ENCODE measurements at regions not wholly inside any gene's neighbourhood (a gene's known extent, or its start where the extent isn't known, plus 50 kb on each side); places are given as distances from the start of the nearest gene placed in this dataset.

- Histone ChIP-seq H3K9me3 (replicated peaks) (no peaks in the 10 kb centered on the region; the same call in 1 of the 2 replicates), H3K27ac (no peak overlapping the region), H3K27me3 (no peaks in the 10 kb centered on the region), H3K4me1 (no peaks in the 10 kb centered on the region), H3K36me3 (no peaks in the 10 kb centered on the region), H3K4me3 (no peak overlapping the region)
- no peak for DNase-seq
Observed at GRCh38 chr2:211093743-211094303, 537.4 kb downstream of the CPS1 start.

GRCh38 chr2:211103989-211104388, 547.6 kb downstream of the CPS1 start:
- peaks cover 3% of the 10 kb centered on the region; the same call in 1 of the 2 replicates for H3K4me1 ChIP-seq
- no peaks in the 10 kb centered on the region for H3K9me3 ChIP-seq (replicated peaks)
- H3K4me3 ChIP-seq = no peak overlapping the region
- no peaks in the 10 kb centered on the region for H3K27me3 ChIP-seq
- no peaks in the 10 kb centered on the region for H3K36me3 ChIP-seq
- peak; percentile 37 to 59 for DNase-seq
- H3K27ac ChIP-seq = no peak overlapping the region

DNA sequence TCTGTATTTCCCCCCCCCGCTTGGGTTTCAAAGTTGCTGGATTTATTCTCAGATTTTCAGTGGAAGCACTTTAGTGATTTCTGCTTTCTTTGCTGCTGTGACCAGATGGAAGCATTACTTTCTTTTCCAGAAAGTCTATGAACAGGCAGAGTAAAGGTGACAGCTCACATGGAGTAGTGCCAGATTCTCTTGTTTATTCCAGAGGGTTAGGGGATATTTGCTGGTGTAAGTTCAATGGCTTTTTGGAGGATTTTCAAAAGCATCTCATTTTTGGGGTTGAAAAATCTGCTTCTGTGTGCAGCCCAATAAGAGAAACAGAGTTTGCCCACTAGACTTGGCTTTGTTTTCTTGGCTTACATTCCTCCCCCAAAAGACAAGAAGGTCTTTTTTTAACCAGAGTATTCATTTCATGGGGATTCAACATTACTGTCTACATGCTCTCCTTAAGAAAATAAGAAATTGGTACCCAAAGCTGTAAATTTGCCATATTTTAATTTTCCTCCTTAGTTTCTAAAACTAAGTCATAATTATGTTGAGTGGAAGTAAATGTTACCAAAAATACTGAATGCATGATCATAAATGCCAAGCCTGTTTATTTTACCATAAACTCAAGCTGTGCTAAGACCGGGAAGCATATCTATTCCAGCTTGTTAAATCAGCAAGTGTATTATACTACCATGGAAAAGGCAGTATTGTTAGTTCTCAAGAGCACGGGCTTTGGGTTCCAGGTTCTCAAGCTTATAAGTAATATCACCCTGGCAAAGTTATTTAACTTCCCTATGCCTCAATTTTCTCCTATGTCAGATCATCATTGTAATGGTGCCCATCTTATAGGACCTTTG, 557.2 kb downstream of the CPS1 start:
- H3K4me3 ChIP-seq = no peak overlapping the region
- no peak for DNase-seq
- H3K9me3 ChIP-seq (replicated peaks) = no peaks in the 10 kb centered on the region
- no peaks in the 10 kb centered on the region for H3K27me3 ChIP-seq
- H3K27ac ChIP-seq = no peak overlapping the region
- H3K4me1 ChIP-seq = peaks cover 6% of the 10 kb centered on the region; the same call in 1 of the 2 replicates
- H3K36me3 ChIP-seq = no peaks in the 10 kb centered on the region

DNA sequence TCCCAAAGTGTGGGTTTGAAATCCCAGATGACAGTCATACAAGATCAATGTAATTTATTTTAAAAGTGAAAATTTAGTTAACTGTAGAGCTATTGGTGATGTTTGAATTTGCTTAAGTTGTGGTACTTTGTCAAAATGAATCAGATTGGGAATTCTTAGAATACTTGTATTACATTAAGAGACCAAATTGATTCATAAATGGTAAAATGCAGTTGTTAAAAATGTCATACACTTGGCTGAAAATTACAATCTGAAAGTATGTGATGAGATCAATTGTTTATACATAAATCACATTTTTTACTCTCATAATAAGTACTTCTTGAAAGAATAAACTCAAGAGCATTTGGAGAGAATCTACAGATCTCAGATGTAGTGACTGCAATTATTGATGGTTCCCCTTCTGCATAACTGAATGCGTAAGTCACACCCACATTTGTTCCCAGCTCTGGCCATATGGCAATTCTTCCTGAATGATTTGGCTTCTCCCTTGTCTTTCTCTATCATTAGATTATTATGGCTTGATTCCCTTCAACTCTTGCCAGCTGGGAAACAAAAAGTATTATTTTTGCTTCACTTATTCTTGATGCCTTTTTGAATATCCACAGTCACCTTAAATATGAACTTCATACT, 558.5 kb downstream of the CPS1 start:
- no peaks in the 10 kb centered on the region for H3K27me3 ChIP-seq
- H3K4me1 ChIP-seq = peaks cover 6% of the 10 kb centered on the region; the same call in 1 of the 2 replicates
- no peaks in the 10 kb centered on the region for H3K9me3 ChIP-seq (replicated peaks)
- H3K4me3 ChIP-seq = no peak overlapping the region
- H3K27ac ChIP-seq = no peak overlapping the region
- H3K36me3 ChIP-seq = no peaks in the 10 kb centered on the region
- DNase-seq = no peak

DNA sequence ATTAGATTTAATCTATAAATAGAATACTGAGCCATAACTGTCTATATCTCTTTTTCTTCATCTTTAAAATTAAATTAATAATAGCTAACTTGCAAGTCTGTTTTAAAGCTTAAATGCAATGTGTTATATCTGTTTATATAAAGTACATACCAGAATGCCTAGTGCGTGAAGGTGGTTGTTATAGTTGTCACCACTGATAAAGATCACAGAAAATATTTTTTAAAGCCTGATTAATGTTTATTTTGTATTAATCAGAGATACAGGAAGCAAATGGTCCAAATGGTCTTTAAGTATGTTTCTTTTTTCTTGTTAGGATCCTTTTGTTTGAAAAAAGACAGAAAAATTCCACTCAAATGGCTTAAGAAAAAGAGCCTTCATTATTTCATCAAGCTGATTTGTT, 560.6 kb downstream of the CPS1 start:
- no peak overlapping the region for H3K27ac ChIP-seq
- H3K9me3 ChIP-seq (replicated peaks) = no peaks in the 10 kb centered on the region
- H3K4me1 ChIP-seq = peaks cover 6% of the 10 kb centered on the region; the same call in 1 of the 2 replicates
- H3K4me3 ChIP-seq = no peak overlapping the region
- no peaks in the 10 kb centered on the region for H3K27me3 ChIP-seq
- H3K36me3 ChIP-seq = no peaks in the 10 kb centered on the region
- DNase-seq = no peak

DNA sequence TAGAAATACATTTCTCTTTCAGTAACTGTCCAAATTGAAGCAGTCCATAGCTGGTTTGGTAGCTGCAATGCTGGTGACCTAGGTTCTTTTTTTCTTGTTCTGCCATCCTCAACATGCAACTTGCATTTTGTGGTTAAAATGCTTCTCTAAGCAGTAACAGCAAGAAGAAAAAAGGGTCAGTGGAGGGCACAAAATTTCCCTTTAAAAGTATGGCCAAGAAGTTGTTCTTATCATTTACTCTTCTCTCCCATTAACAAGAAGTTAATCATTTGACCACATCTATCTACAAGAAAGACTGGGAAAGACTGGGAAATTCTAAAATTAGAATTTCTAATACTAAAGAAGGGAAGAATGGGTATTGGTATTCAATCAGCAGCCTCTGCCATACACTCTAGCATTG, 569.9 kb downstream of the CPS1 start:
- no peaks in the 10 kb centered on the region for H3K27me3 ChIP-seq
- H3K27ac ChIP-seq = no peak overlapping the region
- no peaks in the 10 kb centered on the region for H3K4me1 ChIP-seq
- no peak for DNase-seq
- H3K36me3 ChIP-seq = no peaks in the 10 kb centered on the region
- H3K9me3 ChIP-seq (replicated peaks) = no peaks in the 10 kb centered on the region
- no peak overlapping the region for H3K4me3 ChIP-seq

DNA sequence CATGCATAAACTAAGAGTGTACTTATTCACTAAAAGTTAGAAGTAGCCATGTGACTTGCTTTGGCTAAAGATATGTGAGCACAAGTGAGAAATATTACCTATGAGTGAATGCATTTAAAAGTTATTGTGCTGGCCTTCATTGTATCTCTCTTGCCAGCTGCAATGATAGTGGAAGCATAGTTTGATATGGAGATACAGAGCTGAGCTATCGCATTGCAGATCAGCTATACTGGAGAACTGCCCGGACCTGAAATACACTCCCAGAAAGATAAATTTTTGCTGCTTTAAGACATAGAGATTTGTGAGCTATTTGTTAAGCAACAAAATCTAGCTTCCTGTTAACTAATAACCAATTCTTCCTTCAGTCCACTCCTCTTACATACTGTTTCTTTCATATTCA, 571.1 kb downstream of the CPS1 start:
- Histone ChIP-seq H3K9me3 (replicated peaks) (no peaks in the 10 kb centered on the region), H3K27ac (no peak overlapping the region), H3K36me3 (no peaks in the 10 kb centered on the region), H3K4me3 (no peak overlapping the region), H3K4me1 (no peaks in the 10 kb centered on the region), H3K27me3 (no peaks in the 10 kb centered on the region)
- DNase-seq = no peak

DNA sequence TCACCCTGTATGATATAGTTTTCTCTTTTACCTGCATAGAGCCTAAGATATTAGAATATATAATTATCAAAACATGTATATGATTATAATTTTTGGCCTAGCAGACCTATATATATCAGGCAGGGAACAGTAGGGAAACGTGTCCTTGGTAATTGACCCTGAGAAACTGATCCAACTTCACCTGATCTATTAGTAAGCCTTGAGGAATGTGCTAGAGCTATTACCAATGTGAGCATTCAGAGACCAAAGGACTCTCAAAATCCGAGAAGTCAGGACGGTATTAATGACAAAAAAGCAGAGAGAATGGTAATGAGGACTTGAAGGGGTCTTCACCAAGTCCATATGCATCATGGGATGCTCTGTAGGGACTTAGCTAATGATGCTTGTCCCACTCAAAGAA, 571.9 kb downstream of the CPS1 start:
- Histone ChIP-seq H3K9me3 (replicated peaks) (no peaks in the 10 kb centered on the region), H3K27me3 (no peaks in the 10 kb centered on the region), H3K4me1 (no peaks in the 10 kb centered on the region), H3K4me3 (no peak overlapping the region), H3K36me3 (no peaks in the 10 kb centered on the region), H3K27ac (no peak overlapping the region)
- DNase-seq = no peak

DNA sequence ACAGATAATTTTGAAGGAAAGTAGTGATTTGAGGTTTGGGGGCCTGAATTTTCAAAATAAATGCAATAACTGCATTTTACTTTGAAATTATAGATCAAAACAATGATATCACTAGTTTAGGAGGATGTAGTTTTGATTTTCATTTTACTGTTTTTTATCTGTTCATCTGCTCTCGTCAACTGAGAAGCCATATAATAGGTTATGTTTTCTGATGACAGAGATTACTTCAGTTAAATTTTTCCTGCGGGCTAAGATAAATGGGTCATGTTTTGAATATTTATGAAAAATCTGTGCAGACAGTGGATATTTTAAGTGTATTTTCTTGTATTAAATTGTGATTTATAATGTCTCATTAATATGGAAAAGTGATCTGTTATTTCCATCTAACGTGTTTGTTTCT, 573.4 kb downstream of the CPS1 start:
- no peaks in the 10 kb centered on the region for H3K36me3 ChIP-seq
- H3K4me3 ChIP-seq = no peak overlapping the region
- no peak overlapping the region for H3K27ac ChIP-seq
- 0 out of 2 replicates have a peak, but pooled peaks cover 4% of the 10 kb centered on the region for H3K4me1 ChIP-seq
- H3K27me3 ChIP-seq = no peaks in the 10 kb centered on the region
- H3K9me3 ChIP-seq (replicated peaks) = no peaks in the 10 kb centered on the region
- DNase-seq = no peak

GRCh38 chr2:211132046-211132445, 575.6 kb downstream of the CPS1 start:
- no peaks in the 10 kb centered on the region for H3K36me3 ChIP-seq
- no peak overlapping the region for H3K27ac ChIP-seq
- H3K4me3 ChIP-seq = no peak overlapping the region
- 0 out of 2 replicates have a peak, but pooled peaks cover 4% of the 10 kb centered on the region for H3K4me1 ChIP-seq
- DNase-seq = no peak
- no peaks in the 10 kb centered on the region for H3K9me3 ChIP-seq (replicated peaks)
- no peaks in the 10 kb centered on the region for H3K27me3 ChIP-seq

GRCh38 chr2:211132573-211132972, 576.2 kb downstream of the CPS1 start:
- no peaks in the 10 kb centered on the region for H3K9me3 ChIP-seq (replicated peaks)
- no peak overlapping the region for H3K27ac ChIP-seq
- H3K4me3 ChIP-seq = no peak overlapping the region
- 0 out of 2 replicates have a peak, but pooled peaks cover 4% of the 10 kb centered on the region for H3K4me1 ChIP-seq
- no peaks in the 10 kb centered on the region for H3K36me3 ChIP-seq
- no peaks in the 10 kb centered on the region for H3K27me3 ChIP-seq
- no peak for DNase-seq

GRCh38 chr2:211133766-211134165, 577.4 kb downstream of the CPS1 start:
- Histone ChIP-seq H3K27ac (no peak overlapping the region), H3K36me3 (no peaks in the 10 kb centered on the region), H3K4me1 (0 out of 2 replicates have a peak, but pooled peaks cover 4% of the 10 kb centered on the region), H3K4me3 (no peak overlapping the region), H3K9me3 (replicated peaks) (no peaks in the 10 kb centered on the region), H3K27me3 (no peaks in the 10 kb centered on the region)
- DNase-seq = peak; percentile 12 to 41

DNA sequence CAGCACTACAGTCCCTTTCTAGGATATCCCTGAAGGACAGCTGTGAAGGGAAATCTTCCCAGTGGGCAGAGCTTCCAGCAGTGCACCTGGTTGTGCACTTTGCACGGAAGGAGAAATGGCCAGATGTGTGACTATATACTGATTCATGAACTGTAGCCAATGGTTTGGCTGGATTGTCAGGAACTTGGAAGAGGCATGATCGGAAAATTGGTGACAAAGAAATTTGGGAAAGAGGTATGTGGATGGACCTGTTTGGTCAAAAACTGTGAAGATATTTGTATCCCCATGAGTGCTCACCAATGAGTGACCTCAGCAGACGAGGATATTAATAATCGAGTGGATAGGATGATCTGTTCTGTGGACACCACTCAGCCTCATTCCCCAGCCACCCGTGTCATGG, 582.2 kb downstream of the CPS1 start:
- Histone ChIP-seq H3K27ac (no peak overlapping the region), H3K4me1 (0 out of 2 replicates have a peak, but pooled peaks cover 3% of the 10 kb centered on the region), H3K36me3 (no peaks in the 10 kb centered on the region), H3K27me3 (no peaks in the 10 kb centered on the region), H3K9me3 (replicated peaks) (no peaks in the 10 kb centered on the region), H3K4me3 (no peak overlapping the region)
- no peak for DNase-seq

- H3K9me3 ChIP-seq (replicated peaks) = no peaks in the 10 kb centered on the region
- no peaks in the 10 kb centered on the region for H3K4me1 ChIP-seq
- H3K4me3 ChIP-seq = no peak overlapping the region
- DNase-seq = no peak
- H3K27me3 ChIP-seq = no peaks in the 10 kb centered on the region
- H3K36me3 ChIP-seq = no peaks in the 10 kb centered on the region
- H3K27ac ChIP-seq = no peak overlapping the region
Observed at GRCh38 chr2:211141646-211142045, 585.2 kb downstream of the CPS1 start.

GRCh38 chr2:211144078-211144477, 587.7 kb downstream of the CPS1 start:
- Histone ChIP-seq H3K27ac (no peak overlapping the region), H3K36me3 (no peaks in the 10 kb centered on the region), H3K9me3 (replicated peaks) (no peaks in the 10 kb centered on the region), H3K27me3 (no peaks in the 10 kb centered on the region), H3K4me3 (no peak overlapping the region), H3K4me1 (no peaks in the 10 kb centered on the region)
- no peak for DNase-seq

All from SJCRH30 (cell line).